ENCODE measurements at regions not wholly inside any gene's neighbourhood (a gene's known extent, or its start where the extent isn't known, plus 50 kb on each side); places are given as distances from the start of the nearest gene placed in this dataset.

DNA sequence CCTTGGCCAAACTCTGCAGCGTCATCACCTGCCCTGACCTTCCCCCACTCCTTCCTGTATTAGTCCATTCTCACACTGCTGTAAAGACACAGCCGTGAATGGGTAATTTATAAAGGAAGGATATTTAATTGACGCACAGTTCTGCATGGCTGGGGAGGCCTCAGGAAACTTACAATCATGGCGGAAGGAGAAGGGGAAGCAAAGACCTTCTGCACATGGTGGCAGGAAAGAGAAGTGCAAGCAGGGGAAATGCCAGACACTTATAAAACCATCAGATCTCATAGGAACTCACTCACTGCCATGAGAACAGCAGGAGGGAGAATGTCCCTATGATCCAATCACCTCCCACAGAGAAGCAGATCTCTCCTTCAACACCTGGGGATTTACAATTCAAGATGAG lies 408.5 kb downstream of the PTPRU start:
- TF ChIP-seq POLR2A (IDR thresholded peaks at IDR 0.05; ENCODE audit: low read depth, low read length): no peak
- no peak for TF ChIP-seq POLR2AphosphoS5 (IDR thresholded peaks at IDR 0.05; ENCODE audit: low read depth, low read length)
